ENCODE measurements at regions not wholly inside any gene's neighbourhood (a gene's known extent, or its start where the extent isn't known, plus 50 kb on each side); places are given as distances from the start of the nearest gene placed in this dataset.

DNA sequence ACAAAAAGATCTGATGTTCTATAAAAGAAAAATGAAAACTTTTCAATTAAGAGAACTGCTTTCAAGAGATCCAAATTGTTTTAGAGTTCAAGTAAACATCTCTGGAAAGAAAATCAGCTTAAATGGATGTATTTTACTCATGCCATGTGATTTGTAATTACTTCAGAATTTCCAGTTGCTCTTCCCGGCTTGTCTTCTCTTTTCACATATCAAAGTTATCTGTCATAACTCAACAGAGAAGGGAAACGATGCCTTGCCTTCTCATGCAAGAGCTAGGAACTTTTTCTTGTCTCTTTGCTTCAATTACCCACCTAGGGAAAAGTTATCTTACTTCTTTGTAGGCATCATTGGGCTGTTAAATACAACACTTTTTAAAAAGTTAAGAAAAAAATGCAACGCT, 255.2 kb upstream of the POU2AF2 start:
- Histone ChIP-seq H3K79me2 (ENCODE audit: insufficient read depth, low read length) (no peaks in the 10 kb centered on the region), H3K56ac (ENCODE audit: insufficient read length, low read depth, low read length) (no peak overlapping the region), H3K23me2 (ENCODE audit: insufficient read length, low read depth, low read length, poor library complexity, severe bottlenecking) (no peaks in the 10 kb centered on the region), H3K23ac (ENCODE audit: insufficient read length, low read depth, low read length) (no peak overlapping the region), H3K4me1 (ENCODE audit: insufficient read depth, low read length) (no peaks in the 10 kb centered on the region; the same call in 1 of the 2 replicates), H3T11ph (ENCODE audit: low read length) (no peak overlapping the region), H3K9me3 (ENCODE audit: control insufficient read depth, low read depth, low read length) (no peaks in the 10 kb centered on the region), H3K4ac (ENCODE audit: low read depth, low read length) (no peak overlapping the region), H2AK5ac (ENCODE audit: insufficient read length, low read length) (no peak overlapping the region), H3K4me2 (ENCODE audit: insufficient read depth, insufficient read length, low read length) (no peak overlapping the region), H3K14ac (ENCODE audit: insufficient read depth, low read length) (no peak overlapping the region), H3K27me3 (ENCODE audit: insufficient read depth, low read length) (no peaks in the 10 kb centered on the region), H2BK5ac (ENCODE audit: insufficient read length, low read length) (no peak overlapping the region), H3K9ac (ENCODE audit: extremely low read depth, insufficient read length, low read length) (no peak overlapping the region), H4K20me1 (ENCODE audit: control insufficient read depth, insufficient read depth, insufficient read length) (no peaks in the 10 kb centered on the region), H2BK12ac (ENCODE audit: insufficient read length, low read depth, low read length) (no peak overlapping the region), H4K5ac (ENCODE audit: insufficient read length, low read depth, low read length) (no peak overlapping the region), H3K18ac (ENCODE audit: insufficient read length, low read depth, low read length) (no peak overlapping the region), H3K79me1 (ENCODE audit: insufficient read depth, low read depth, low read length, poor library complexity, severe bottlenecking) (no peaks in the 10 kb centered on the region), H2BK20ac (ENCODE audit: low read depth, low read length, poor library complexity, severe bottlenecking) (no peak overlapping the region), H3K27ac (ENCODE audit: insufficient read length, low read depth, low read length) (no peak overlapping the region), H2BK120ac (ENCODE audit: low read depth, low read length, poor library complexity, severe bottlenecking) (no peak overlapping the region), H4K91ac (ENCODE audit: insufficient read length, low read depth, low read length) (no peak overlapping the region), H2AFZ (ENCODE audit: low read length) (no peak overlapping the region), H2BK15ac (ENCODE audit: low read depth, low read length) (no peak overlapping the region), H4K8ac (replicated peaks; ENCODE audit: insufficient read length, low read depth, low read length) (no peak overlapping the region)
- H3K4me3 Mint-ChIP-seq = no peak overlapping the region
- H3K4me1 Mint-ChIP-seq = 0 out of 4 replicates have a peak, but pooled peaks cover 0 to 2% of the 10 kb centered on the region in 2 experiments
- no peak for DNase-seq
- no peaks in the 10 kb centered on the region; a peak in 1 of 7 replicates for H3K36me3 Mint-ChIP-seq (ENCODE audit: insufficient read depth in 1 of 3, low read depth in 3 of 3)
- no peaks in the 10 kb centered on the region for H3K9me3 Mint-ChIP-seq
- H3K27me3 Mint-ChIP-seq (ENCODE audit: low read depth) = no peaks in the 10 kb centered on the region; the same call in 1 of the 2 replicates
- no CpG with 5 or more reads among the region's 3 CpGs for WGBS (ENCODE audit: extremely low coverage, insufficient read length, low lambda C conversion rate)
- TF ChIP-seq, protein P1, sequence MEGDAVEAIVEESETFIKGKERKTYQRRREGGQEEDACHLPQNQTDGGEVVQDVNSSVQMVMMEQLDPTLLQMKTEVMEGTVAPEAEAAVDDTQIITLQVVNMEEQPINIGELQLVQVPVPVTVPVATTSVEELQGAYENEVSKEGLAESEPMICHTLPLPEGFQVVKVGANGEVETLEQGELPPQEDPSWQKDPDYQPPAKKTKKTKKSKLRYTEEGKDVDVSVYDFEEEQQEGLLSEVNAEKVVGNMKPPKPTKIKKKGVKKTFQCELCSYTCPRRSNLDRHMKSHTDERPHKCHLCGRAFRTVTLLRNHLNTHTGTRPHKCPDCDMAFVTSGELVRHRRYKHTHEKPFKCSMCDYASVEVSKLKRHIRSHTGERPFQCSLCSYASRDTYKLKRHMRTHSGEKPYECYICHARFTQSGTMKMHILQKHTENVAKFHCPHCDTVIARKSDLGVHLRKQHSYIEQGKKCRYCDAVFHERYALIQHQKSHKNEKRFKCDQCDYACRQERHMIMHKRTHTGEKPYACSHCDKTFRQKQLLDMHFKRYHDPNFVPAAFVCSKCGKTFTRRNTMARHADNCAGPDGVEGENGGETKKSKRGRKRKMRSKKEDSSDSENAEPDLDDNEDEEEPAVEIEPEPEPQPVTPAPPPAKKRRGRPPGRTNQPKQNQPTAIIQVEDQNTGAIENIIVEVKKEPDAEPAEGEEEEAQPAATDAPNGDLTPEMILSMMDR (conservative IDR thresholded peaks at IDR 0.05) = no peak
- no peak overlapping the region for H3K27ac Mint-ChIP-seq
